ENCODE measurements at regions not wholly inside any gene's neighbourhood (a gene's known extent, or its start where the extent isn't known, plus 50 kb on each side); places are given as distances from the start of the nearest gene placed in this dataset.

DNA sequence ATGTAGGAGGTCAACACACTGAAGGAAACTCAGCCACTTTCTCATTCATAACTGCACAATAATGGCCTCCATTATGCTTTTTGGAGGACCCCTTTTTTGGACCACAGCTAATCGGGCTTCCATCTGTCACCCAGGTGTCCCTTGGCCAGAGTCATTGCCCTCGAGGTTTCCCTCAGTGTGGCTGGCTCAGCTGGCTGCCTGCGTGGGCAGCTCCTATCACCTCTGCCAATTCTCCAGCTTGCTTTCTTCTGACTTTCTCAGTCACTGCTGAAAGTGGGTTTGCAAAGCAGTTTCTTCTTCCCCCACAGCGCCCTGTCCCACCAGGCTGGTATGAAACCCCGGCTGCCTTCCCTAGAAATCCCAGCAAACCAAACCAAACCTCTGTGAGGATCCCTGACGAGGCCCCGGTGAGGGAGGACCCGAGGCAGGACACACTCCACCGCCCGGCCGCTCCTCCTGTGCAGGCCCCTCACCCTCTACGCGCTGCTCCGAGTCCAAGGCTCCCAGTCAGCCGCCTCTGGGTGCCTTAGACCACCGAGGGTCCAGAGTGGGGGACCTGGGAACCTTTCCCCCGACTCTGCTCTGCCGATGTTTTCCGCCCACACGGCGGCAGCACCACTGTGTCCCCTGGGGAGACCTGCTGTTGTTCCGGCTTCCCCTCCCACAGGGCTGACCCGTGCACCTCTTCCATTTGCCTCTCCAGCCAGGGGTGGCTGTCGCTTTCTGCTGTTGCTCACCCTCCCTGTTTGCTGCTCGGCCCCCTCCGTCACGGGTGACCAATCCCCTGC, 109.5 kb downstream of the TENT4A start:
- H3K79me1 ChIP-seq (ENCODE audit: low read depth in 1 of 2, low read length in 2 of 2): no peaks in the 10 kb centered on the region
- POLR2A ChIA-PET (ENCODE audit: unreplicated experiment): no interaction called here
- H3K4me1 ChIP-seq (ENCODE audit: control insufficient read depth, insufficient read depth, low read length): no peaks in the 10 kb centered on the region
- no peak overlapping the region for H2AK5ac ChIP-seq (ENCODE audit: low read depth, low read length)
- ATAC-seq (ENCODE audit: low read depth) (no peak), DNase-seq (no peak)
- H3K4me3 ChIP-seq (ENCODE audit: insufficient read depth, low read depth, low read length): no peak overlapping the region
- no peak overlapping the region for H2BK120ac ChIP-seq (ENCODE audit: low read depth, low read length)
- H2BK20ac ChIP-seq (ENCODE audit: low read depth, low read length): no peak overlapping the region
- H3K9me3 ChIP-seq (ENCODE audit: control insufficient read depth, insufficient read depth, low read length): peaks cover 5% of the 10 kb centered on the region; the same call in 1 of the 2 replicates
- no peak overlapping the region for H2AFZ ChIP-seq (replicated peaks; ENCODE audit: low read length, poor library complexity)
- TF ChIP-seq BHLHE40 (IDR thresholded peaks at IDR 0.05; ENCODE audit: low read depth, low read length): no peak
- TF ChIP-seq, protein P1, sequence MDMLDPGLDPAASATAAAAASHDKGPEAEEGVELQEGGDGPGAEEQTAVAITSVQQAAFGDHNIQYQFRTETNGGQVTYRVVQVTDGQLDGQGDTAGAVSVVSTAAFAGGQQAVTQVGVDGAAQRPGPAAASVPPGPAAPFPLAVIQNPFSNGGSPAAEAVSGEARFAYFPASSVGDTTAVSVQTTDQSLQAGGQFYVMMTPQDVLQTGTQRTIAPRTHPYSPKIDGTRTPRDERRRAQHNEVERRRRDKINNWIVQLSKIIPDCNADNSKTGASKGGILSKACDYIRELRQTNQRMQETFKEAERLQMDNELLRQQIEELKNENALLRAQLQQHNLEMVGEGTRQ (IDR thresholded peaks at IDR 0.05; ENCODE audit: low read depth, low read length): no peak
- no peak for TF ChIP-seq RAD21 (IDR thresholded peaks at IDR 0.05; ENCODE audit: low read length)
- TF ChIP-seq NFE2L2 (IDR thresholded peaks at IDR 0.05; ENCODE audit: low read depth, low read length): no peak
- no peak for TF ChIP-seq FOS (IDR thresholded peaks at IDR 0.05; ENCODE audit: low read depth, low read length)
- no peak for TF ChIP-seq RFX5 (IDR thresholded peaks at IDR 0.05; ENCODE audit: low read depth, low read length)
- no peak for TF ChIP-seq SMC3 (IDR thresholded peaks at IDR 0.05; ENCODE audit: low read depth, low read length)
- no peak for TF ChIP-seq RCOR1 (IDR thresholded peaks at IDR 0.05; ENCODE audit: insufficient replicate concordance, low read length)
- no peak for TF ChIP-seq CEBPB (IDR thresholded peaks at IDR 0.05; ENCODE audit: low read depth, low read length)
- TF ChIP-seq, protein P2, sequence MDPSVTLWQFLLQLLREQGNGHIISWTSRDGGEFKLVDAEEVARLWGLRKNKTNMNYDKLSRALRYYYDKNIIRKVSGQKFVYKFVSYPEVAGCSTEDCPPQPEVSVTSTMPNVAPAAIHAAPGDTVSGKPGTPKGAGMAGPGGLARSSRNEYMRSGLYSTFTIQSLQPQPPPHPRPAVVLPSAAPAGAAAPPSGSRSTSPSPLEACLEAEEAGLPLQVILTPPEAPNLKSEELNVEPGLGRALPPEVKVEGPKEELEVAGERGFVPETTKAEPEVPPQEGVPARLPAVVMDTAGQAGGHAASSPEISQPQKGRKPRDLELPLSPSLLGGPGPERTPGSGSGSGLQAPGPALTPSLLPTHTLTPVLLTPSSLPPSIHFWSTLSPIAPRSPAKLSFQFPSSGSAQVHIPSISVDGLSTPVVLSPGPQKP (IDR thresholded peaks at IDR 0.05; ENCODE audit: borderline replicate concordance, low read depth, low read length): no peak
- TF ChIP-seq MAFK (IDR thresholded peaks at IDR 0.05; ENCODE audit: low read depth, low read length): no peak
- TF ChIP-seq, protein P3, sequence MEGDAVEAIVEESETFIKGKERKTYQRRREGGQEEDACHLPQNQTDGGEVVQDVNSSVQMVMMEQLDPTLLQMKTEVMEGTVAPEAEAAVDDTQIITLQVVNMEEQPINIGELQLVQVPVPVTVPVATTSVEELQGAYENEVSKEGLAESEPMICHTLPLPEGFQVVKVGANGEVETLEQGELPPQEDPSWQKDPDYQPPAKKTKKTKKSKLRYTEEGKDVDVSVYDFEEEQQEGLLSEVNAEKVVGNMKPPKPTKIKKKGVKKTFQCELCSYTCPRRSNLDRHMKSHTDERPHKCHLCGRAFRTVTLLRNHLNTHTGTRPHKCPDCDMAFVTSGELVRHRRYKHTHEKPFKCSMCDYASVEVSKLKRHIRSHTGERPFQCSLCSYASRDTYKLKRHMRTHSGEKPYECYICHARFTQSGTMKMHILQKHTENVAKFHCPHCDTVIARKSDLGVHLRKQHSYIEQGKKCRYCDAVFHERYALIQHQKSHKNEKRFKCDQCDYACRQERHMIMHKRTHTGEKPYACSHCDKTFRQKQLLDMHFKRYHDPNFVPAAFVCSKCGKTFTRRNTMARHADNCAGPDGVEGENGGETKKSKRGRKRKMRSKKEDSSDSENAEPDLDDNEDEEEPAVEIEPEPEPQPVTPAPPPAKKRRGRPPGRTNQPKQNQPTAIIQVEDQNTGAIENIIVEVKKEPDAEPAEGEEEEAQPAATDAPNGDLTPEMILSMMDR (conservative IDR thresholded peaks at IDR 0.05; ENCODE audit: low read depth, low read length): no peak
- TF ChIP-seq CHD1 (IDR thresholded peaks at IDR 0.05; ENCODE audit: low read depth, low read length): no peak
- no peak for TF ChIP-seq POLR2A (IDR thresholded peaks at IDR 0.05; ENCODE audit: low read depth, low read length)
- no peaks in the 10 kb centered on the region for H3K9me1 ChIP-seq (ENCODE audit: insufficient read depth, low read length)
- no peak overlapping the region for H4K91ac ChIP-seq (ENCODE audit: insufficient read depth, low read depth, low read length)
- CTCF ChIA-PET: interaction anchor here (0.7 kb wide), 1 partner anchor 10 kb away, joined by 3 read pairs; no protein-coding TSS in a partner anchor
- H2AK9ac ChIP-seq (replicated peaks; ENCODE audit: low read depth, low read length, poor library complexity): no peak overlapping the region
- H3K27ac ChIP-seq (ENCODE audit: insufficient read depth, low read length): no peak overlapping the region
- H4K8ac ChIP-seq (ENCODE audit: low read depth in 2 of 2, low read length in 2 of 2): no peak overlapping the region
- H3K4ac ChIP-seq (ENCODE audit: low read depth, low read length): no peak overlapping the region
- dilution Hi-C loops (cut with HindIII; ENCODE audit: low sequenced_read_pairs, unreplicated experiment): no loop called here
- no peak overlapping the region for H3K56ac ChIP-seq (ENCODE audit: extremely low read depth, insufficient read depth, low read length)
- no peaks in the 10 kb centered on the region; the same call in 1 of the 2 replicates for H3K27me3 ChIP-seq (ENCODE audit: control insufficient read depth, insufficient read depth, low read length)
- WGBS, 2 experiments (ENCODE audit: extremely low coverage in 2 of 2, insufficient read length in 1 of 2): 14% methylated on average over 5 of the region's 27 CpGs; no CpG with 5 or more reads in 1 of the 2 experiments
- no peaks in the 10 kb centered on the region for H3K36me3 ChIP-seq (ENCODE audit: control insufficient read depth, insufficient read depth, low read length)
- no peak overlapping the region for H4K5ac ChIP-seq (ENCODE audit: low read depth, low read length)
- no peaks in the 10 kb centered on the region for H4K20me1 ChIP-seq (ENCODE audit: insufficient read depth, low read length)
- H3K4me2 ChIP-seq (ENCODE audit: low read depth, low read length): no peak overlapping the region
- H3K23ac ChIP-seq (ENCODE audit: low read depth, low read length): no peak overlapping the region
- H3K18ac ChIP-seq (ENCODE audit: low read depth, low read length): no peak overlapping the region
- no peak overlapping the region for H3K9ac ChIP-seq (ENCODE audit: low read depth, low read length)
- no peak overlapping the region for H2BK15ac ChIP-seq (ENCODE audit: low read depth, low read length)
- in situ Hi-C loops (cut with MboI; ENCODE audit: low sequenced_read_pairs): no loop called here
- BruUV-seq (replicated peaks): no TSS peak
- intact Hi-C loops (cut with micrococcal nuclease): no loop called here
- no peak overlapping the region for H2BK5ac ChIP-seq (ENCODE audit: low read depth, low read length, poor library complexity, severe bottlenecking)
- H3K14ac ChIP-seq (replicated peaks; ENCODE audit: low read depth, low read length): no peak overlapping the region

Measured in IMR-90 (cell line).